Right cardiac atrium (tissue), 5 donors: ENCODE measurements at regions not wholly inside any gene's neighbourhood (a gene's known extent, or its start where the extent isn't known, plus 50 kb on each side); places are given as distances from the start of the nearest gene placed in this dataset.
A peak's percentile ranks its signal among the peaks of the same experiment; 100 is the strongest.

Source experiments
- ATAC-seq, 2 donors: fragments of 200-7000 bp; cut with Tn5 transposase; one replicate each; pipeline versions ENCODE4 v1.8.0 to v1.9.1; 2020; ENCODE audit warnings: moderate library complexity in 2 of 2, mild to moderate bottlenecking in 1 of 2
- DNase-seq, 3 donors: peaks; one replicate each; pipeline ENCODE4 v3.0.0-alpha.2; 2020
- H3K27ac ChIP-seq: one replicate; pipeline ENCODE4 v1.5.1; 2013; ENCODE audit warnings: mild to moderate bottlenecking, low read length, control low read depth, moderate library complexity
- H3K27me3 ChIP-seq: one replicate; pipeline ENCODE4 v1.6.1; 2013; ENCODE audit not compliant: control insufficient read depth, insufficient read depth
- H3K4me1 ChIP-seq: one replicate; pipeline ENCODE4 v1.6.1; 2013; ENCODE audit warnings: low read length; ENCODE audit not compliant: control insufficient read depth, insufficient read depth
- H3K4me3 ChIP-seq: one replicate; pipeline ENCODE4 v1.5.1; 2013; ENCODE audit warnings: low read length, control low read depth
- H3K9me3 ChIP-seq: one replicate; pipeline ENCODE4 v1.6.1; 2013; ENCODE audit warnings: low read length; ENCODE audit not compliant: control insufficient read depth
- WGBS: extraction: QIAGEN DNeasy Blood & Tissue Kit; methylation state at CpG from one replicate; pipeline ENCODE4 v1.1.7; 2013; 5-methylcytosine and 5-hydroxymethylcytosine counted together
- intact Hi-C, 4 donors: fragments of 100-400 bp; cut with DNase I; formaldehyde crosslinking; loops; one replicate each; pipeline versions ENCODE4 v1.11.0 to v1.14.0; 2022 to 2023
- donor health status: healthy with polysubstance abuse.
- donor health status: DM: no; HTN: yes; CAD: no.
- donor health status: DM: no; HTN: no; CAD: no.
- donor health status: DM: no; HTN: yes; CAD: no; lungs with severe emphysema.
- donor health status: DM: yes; HTN: yes; CAD: no.

GRCh38 chr11:27212248-27212780, 150.7 kb downstream of the CCDC34 start:
- H3K9me3 ChIP-seq, result peaks cover 2% of the 10 kb centered on the region
- ATAC-seq (no peak), DNase-seq (no peak)
- peaks cover 15% of the 10 kb centered on the region for H3K4me1 ChIP-seq
- H3K27me3 ChIP-seq, result no peaks in the 10 kb centered on the region
- WGBS, result 70% methylated on average over 2 of the region's 2 CpGs
- intact Hi-C loops, result no loop called here
- no peak overlapping the region for H3K27ac ChIP-seq
- no peak overlapping the region for H3K4me3 ChIP-seq

GRCh38 chr11:27211370-27212127, 151.5 kb downstream of the CCDC34 start:
- intact Hi-C loops, result no loop called here
- 83% methylated on average over 8 of the region's 8 CpGs for WGBS
- no peak overlapping the region for H3K27ac ChIP-seq
- DNase-seq (peak; percentile 71 to 81 (median 78)), ATAC-seq (peak; percentile 12 to 15)
- no peaks in the 10 kb centered on the region for H3K27me3 ChIP-seq
- peaks cover 14% of the 10 kb centered on the region for H3K4me1 ChIP-seq
- H3K4me3 ChIP-seq, result no peak overlapping the region
- peaks cover 2% of the 10 kb centered on the region for H3K9me3 ChIP-seq

- peaks cover 10% of the 10 kb centered on the region for H3K4me1 ChIP-seq
- H3K4me3 ChIP-seq, result no peak overlapping the region
- DNase-seq (no peak), ATAC-seq (no peak)
- intact Hi-C loops, result no loop called here
- H3K27ac ChIP-seq, result no peak overlapping the region
- H3K9me3 ChIP-seq, result no peaks in the 10 kb centered on the region
- no peaks in the 10 kb centered on the region for H3K27me3 ChIP-seq
- 73% methylated on average over 5 of the region's 5 CpGs for WGBS
Observed at GRCh38 chr11:27210531-27210930, 152.5 kb downstream of the CCDC34 start.

GRCh38 chr11:27209562-27210005, 153.4 kb downstream of the CCDC34 start:
- ATAC-seq (peak; percentile 83 to 90), DNase-seq (peak; percentile 79 to 85 (median 81))

GRCh38 chr11:27208846-27209245, 154.2 kb downstream of the CCDC34 start:
- Histone ChIP-seq H3K9me3 (no peaks in the 10 kb centered on the region), H3K27ac (no peak overlapping the region), H3K4me1 (peaks cover 5% of the 10 kb centered on the region), H3K27me3 (no peaks in the 10 kb centered on the region), H3K4me3 (no peak overlapping the region)
- ATAC-seq (no peak), DNase-seq (no peak)
- intact Hi-C loops, result loop anchor here in 2 of 4 donors (10.0 kb wide), 1 partner anchor 86 kb away; no protein-coding TSS in a partner anchor
- 80% methylated on average over 3 of the region's 3 CpGs for whole genome bisulfite sequencing

More at GRCh38 chr11:27209562-27210005, 153.4 kb downstream of the CCDC34 start:
- Histone ChIP-seq H3K27me3 (no peaks in the 10 kb centered on the region), H3K4me1 (peaks cover 5% of the 10 kb centered on the region), H3K4me3 (no peak overlapping the region), H3K9me3 (no peaks in the 10 kb centered on the region), H3K27ac (no peak overlapping the region)
- intact Hi-C loops, result loop anchor here in 2 of 4 donors (10.0 kb wide), 1 partner anchor 85 kb away; no protein-coding TSS in a partner anchor

- Histone ChIP-seq H3K9me3 (peaks cover 2% of the 10 kb centered on the region), H3K27me3 (no peaks in the 10 kb centered on the region), H3K4me1 (peaks cover 5% of the 10 kb centered on the region), H3K27ac (no peak overlapping the region), H3K4me3 (no peak overlapping the region)
- WGBS, result 47% methylated on average over 2 of the region's 2 CpGs
- ATAC-seq, result no peak
- intact Hi-C loops, result loop anchor here in 2 of 4 donors (10.0 kb wide), 1 partner anchor 88 kb away; no protein-coding TSS in a partner anchor
- no peak for DNase-seq
Observed at GRCh38 chr11:27207025-27207650, 155.9 kb downstream of the CCDC34 start.

GRCh38 chr11:27205779-27206570, 157.0 kb downstream of the CCDC34 start:
- peaks cover 2% of the 10 kb centered on the region for H3K9me3 ChIP-seq
- H3K27ac ChIP-seq, result no peak overlapping the region
- no peak for DNase-seq
- H3K27me3 ChIP-seq, result no peaks in the 10 kb centered on the region
- ATAC-seq, result no peak
- intact Hi-C loops, result loop anchor here in 2 of 4 donors (10.0 kb wide), 1 partner anchor 89 kb away; no protein-coding TSS in a partner anchor
- no peak overlapping the region for H3K4me3 ChIP-seq
- peaks cover 10% of the 10 kb centered on the region for H3K4me1 ChIP-seq

GRCh38 chr11:27205250-27205649, 157.8 kb downstream of the CCDC34 start:
- WGBS, result 44% methylated on average over 3 of the region's 3 CpGs
- Histone ChIP-seq H3K9me3 (peaks cover 2% of the 10 kb centered on the region), H3K27ac (no peak overlapping the region), H3K27me3 (no peaks in the 10 kb centered on the region), H3K4me1 (peaks cover 10% of the 10 kb centered on the region), H3K4me3 (no peak overlapping the region)
- DNase-seq, result no peak
- intact Hi-C loops, result loop anchor here in 2 of 4 donors (10.0 kb wide), 1 partner anchor 90 kb away; no protein-coding TSS in a partner anchor
- ATAC-seq, result no peak

GRCh38 chr11:27204529-27204928, 158.5 kb downstream of the CCDC34 start:
- H3K9me3 ChIP-seq, result peaks cover 2% of the 10 kb centered on the region
- peaks cover 6% of the 10 kb centered on the region for H3K4me1 ChIP-seq
- no peak overlapping the region for H3K27ac ChIP-seq
- H3K27me3 ChIP-seq, result no peaks in the 10 kb centered on the region
- ATAC-seq, result no peak
- 81% methylated on average over 3 of the region's 3 CpGs for WGBS
- DNase-seq, result peak in 1 of 3 donors; percentile 53
- no peak overlapping the region for H3K4me3 ChIP-seq
- intact Hi-C loops, result loop anchor here in 2 of 4 donors (10.0 kb wide), 1 partner anchor 90 kb away; no protein-coding TSS in a partner anchor

GRCh38 chr11:27203077-27203647, 159.9 kb downstream of the CCDC34 start:
- Histone ChIP-seq H3K4me3 (no peak overlapping the region), H3K4me1 (peaks cover 4% of the 10 kb centered on the region), H3K9me3 (peaks cover 2% of the 10 kb centered on the region), H3K27me3 (no peaks in the 10 kb centered on the region), H3K27ac (no peak overlapping the region)
- DNase-seq (no peak), ATAC-seq (no peak)
- WGBS, result 87% methylated on average over 5 of the region's 5 CpGs
- intact Hi-C loops, result loop anchor here in 2 of 4 donors (10.0 kb wide), 1 partner anchor 92 kb away; no protein-coding TSS in a partner anchor
